NCI-H2171 (cell line): ENCODE measurements at regions not wholly inside any gene's neighbourhood (a gene's known extent, or its start where the extent isn't known, plus 50 kb on each side); places are given as distances from the start of the nearest gene placed in this dataset.

Experiments
- DNase-seq: peaks from one replicate; lab custom pipeline; 2025; lab: John Stamatoyannopoulos, UW

DNA sequence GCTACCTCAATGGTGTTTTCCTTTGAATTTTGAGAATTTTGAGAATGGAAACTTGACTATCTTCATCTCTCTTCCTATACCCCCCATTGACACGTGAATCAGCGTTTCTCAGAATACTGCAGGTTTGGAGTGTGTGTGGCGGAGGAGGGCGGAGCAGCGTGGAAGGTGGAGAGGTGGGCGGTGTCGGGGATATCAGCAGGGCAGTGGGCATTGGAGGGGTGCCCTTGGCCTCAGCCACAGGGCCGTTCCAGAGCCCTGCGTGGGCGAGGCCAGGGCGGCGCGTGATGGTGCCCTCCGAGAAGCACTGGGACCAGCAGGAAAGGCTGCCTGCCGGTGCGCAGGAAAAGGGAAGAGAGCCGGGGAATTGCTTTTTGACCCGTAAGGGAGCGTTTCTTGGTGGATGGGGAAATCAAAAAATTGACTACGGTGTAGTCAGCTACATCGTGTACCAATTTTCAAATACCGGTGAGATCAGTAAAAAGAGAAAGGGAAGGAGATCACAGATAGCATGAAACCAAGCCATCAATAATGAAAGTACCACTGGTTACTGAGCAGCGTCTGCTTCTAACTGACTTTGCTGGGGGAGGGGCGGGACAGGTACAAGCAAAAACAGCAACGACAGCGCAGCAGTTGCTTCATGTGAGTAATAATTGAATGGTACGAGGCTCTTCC lies 82.7 kb upstream of the DUSP22 start:
- no peak for DNase-seq

DNA sequence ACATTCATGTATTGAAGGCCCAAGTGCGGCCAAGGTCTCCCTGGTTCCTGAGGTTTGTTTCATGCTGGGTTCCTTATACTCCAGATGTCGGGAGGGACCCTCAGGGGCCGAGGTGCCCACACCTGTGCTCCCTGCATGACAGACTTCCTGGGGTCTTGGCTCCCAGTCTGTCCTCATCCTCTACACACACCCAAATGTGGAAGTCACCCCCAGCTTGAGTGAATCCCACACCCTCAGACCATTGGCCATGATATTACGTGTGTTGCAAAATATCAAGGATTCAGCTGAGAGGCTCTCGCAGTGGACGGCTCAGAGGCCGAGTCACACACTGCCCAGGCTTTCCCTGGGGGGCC lies 82.2 kb upstream of the DUSP22 start:
- no peak for DNase-seq

DNA sequence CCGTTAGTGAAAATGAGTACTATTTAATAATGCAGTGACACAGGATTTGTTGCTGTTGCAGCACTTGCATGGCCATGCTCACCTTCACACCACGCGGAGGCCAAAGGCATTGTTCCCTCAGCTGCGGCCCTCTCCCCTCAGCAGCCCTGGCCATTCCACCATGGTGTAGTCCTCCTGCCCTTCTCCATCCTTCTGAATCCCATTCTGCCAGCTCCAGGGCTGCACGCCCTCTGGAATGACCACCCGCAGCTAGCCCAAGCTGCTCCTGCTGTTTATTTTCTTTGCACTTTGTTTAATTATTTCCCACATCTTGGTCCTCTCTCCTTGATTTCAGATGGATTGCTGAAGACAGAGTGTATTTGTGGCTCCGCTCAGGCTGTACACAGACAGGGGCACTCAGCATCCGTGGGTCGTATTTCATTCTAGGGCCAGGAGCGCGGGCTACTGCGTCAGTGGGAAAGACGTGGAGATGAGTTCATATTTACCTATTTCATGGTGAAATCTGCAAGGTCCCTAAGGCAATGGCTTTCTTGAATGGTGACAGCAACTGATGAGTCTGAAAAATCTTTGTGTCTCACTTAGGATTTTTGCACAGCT lies 81.4 kb upstream of the DUSP22 start:
- no peak for DNase-seq

DNA sequence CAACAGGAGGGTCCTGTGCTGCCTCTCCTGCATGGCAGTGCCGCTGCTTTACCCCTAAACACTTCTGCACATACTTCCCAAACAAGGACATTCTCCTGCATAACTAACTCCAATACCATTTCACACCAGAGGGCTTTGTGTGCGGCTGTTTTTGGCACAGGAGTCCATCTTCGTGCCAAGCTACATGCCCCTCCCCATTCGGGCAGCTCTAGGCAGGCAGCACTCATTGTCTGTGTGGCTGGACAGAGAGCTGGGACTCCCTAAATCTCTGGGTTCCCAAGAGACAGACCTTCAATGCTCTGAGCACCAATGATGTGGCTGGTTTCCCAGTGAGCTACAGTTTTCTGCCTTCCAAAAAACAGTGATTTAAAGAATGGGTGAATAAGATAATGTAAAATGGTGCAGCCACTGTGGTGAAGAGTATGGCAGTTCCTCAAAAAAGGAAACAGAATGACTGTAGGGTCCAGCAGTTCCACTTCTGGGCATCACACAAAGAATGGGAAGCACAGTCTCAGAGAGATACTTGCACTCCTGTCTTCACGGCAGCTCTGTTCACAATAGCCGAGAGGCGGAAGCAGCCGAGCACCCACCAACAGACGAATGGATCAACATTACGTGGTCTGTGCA lies 80.3 kb upstream of the DUSP22 start:
- DNase-seq = no peak

DNA sequence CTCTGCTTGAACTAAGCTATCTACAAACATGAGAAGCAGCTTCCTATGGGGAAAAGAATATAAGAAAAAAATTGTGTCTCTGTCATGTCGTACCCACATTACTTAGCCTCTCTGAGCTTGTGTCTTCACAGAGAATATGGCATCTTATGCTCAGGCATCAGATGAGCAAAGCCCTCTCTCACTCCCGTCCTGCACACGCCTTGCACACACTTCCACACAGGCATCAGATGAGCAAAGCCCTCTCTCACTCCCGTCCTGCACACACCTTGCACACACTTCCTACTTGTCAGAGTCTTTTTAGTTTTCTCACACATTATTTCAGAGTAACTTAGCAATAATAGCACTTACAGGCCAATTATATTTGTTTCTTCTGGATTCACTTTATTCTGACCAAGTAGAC lies 79.0 kb upstream of the DUSP22 start:
- no peak for DNase-seq

DNA sequence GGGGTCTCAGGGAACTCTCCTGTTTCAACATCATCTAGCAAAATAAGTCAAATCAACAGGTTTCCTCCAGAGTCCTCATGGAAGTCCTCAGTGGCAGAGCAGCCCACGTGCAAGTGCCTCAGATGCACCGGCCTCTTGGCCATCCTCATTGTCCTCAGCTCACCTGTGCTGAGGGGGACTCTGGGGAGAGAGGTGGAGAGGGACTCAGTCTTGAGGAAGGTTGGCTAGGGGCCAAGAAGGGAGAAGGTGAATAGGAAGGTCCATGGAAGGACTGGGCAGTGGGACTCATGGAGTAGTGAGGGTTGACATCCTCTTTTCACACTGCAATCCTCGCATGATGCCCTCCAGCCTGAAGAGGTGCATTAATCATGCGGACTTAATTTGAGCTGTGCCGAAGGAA lies 77.9 kb upstream of the DUSP22 start:
- DNase-seq = no peak

DNA sequence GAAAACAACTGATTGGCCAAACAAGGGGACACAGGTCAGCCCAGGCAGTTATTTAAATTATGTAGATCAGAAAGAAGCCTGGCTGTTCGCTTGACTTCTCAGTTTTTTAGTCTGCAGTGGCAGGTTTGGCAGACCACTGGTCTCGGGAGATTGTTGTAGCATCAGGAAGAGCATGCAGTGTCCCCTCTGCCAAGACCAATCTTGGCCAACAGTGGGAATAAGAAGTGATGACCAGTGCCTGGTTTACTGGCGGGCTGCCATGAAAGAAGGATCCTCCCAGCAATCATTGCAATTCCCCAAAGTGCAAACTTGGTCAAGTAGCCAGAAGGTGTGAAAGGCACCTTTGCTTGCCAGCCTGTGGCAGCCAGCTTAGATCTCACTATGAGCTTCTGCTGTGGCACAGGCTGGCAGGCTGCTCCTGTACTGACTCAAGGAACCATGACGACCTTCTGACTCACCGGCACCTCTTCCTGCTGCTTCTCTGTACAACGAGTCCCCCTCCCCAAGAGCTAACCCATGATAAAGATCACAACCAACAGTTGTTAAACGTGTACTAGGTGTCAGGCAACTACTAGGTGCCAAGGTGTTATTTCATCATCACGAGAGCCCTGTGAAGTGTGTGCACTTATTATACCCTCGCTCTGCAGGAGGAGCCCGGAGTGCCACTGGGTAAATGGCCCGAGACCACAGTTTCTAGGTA lies 76.8 kb upstream of the DUSP22 start:
- DNase-seq = no peak

DNA sequence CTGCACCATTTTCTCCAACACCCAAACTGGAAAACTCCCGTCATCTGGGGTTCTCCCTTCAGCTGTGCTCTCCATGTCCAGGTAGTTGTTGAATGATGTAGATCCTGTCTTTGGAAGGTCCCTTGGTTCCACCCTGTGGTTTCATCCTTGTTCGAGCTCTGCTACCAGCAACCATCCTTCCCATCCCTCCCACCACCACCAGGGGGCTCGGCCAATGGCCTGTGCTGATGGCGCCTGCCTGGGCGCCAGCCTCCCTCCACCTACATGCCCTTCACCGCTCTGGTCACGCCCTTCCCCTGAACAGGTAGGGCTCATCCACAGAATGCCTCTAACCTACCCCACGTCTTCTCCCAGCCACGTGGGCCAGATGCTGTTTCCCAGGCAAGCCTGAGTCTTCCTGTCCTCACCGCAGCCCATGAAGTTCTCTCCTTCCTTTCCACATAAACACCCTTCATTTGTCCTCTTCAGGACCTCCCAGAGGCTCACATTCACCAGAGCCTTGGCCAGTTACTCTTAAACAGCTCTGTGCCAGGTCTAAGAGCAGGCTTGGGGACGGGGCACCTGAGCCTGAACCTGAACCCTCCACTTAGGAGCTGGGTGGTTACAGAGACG lies 75.1 kb upstream of the DUSP22 start:
- DNase-seq = no peak

DNA sequence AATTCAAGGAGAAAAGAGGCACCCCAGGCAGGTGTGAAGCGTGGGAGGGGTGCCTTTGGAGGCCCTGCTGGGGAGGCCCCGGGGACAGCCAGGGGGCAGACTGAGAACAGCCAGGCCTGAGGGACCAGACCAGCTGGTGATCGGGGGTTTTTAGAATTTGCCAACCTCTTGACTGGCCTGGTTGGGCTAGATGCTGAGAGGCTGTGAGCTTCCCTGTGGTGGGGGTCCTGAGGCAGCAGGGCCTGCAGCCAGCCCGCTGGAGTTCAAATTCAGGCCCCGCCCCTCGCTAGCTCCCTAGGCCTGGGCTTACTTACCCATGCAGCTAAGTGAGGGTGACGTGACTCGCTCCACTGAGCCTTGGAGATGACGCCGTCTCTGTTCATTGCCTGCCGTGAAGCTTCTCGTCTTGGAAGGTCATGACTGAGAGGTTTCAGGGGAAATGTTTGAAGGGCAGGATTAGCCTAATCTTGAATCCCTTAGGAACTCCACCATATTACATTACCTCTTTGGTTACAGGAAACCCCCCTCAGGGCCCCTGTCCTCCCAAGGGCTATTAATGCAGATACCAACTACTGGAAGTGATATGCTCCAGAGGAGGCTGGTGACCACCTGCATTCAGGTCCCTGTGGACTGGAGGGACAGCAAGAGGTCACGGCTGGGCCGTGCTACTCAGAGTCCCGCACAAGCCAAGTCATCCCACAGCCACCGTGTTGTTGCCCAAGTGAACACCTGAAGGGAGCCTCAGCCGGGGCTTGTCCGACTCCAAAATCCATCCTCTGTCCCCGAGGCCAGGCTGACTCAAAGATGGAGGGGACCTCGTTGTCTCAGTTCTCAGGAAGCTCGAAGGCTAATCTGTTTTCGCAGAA lies 73.9 kb upstream of the DUSP22 start:
- no peak for DNase-seq

DNA sequence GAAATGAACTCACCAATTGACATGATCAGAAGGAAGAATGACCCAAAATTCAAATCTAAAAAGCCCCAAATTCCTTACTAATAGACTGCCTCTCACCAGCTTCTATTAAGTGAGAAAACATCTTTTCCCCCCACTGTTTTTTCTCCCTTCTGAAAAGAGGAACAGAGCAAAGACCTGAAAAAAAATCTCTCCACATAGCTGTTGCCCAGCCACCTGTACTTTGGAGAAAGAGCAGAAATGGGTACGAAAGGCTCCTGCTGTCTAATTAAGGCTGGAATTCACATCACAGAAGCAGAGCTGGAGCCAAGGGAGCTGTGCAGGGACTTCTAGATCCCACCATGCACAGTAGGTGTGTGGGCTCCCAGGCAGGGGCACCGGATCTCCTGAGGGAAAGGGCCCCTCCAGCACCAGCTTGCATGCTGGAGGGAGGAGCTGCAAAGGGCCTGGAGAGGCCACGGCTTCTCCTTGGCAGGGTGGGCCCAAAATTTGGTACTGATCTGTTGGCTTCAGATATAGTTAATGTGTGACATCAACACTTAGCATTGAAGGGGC lies 73.2 kb upstream of the DUSP22 start:
- DNase-seq = no peak

DNA sequence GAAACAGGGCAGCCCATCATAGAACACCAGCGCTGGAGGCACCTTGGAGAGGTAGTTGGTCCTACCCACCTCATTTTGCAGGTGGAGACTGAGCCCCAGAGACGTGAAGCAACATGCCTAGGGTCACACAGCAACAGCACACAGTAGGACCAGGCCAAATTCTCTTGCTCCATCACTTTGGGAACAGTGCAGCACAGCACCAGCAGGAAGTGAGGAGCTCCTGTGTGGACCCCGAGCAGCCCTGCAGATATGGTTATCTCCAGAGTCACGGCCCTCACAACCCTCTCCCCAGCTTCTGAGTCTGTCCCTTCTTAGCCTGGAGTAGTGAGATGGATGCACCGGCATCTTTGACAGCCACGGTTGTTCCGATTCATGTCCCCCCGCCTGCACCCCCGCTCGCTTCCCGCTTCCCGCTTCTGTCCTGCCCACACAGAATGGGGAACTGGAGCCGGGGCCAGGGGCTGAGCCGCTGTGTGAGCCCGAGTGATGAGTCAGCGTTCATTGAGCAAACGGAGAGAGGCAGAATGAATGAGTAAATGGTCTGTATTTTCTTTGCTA lies 72.6 kb upstream of the DUSP22 start:
- no peak for DNase-seq

DNA sequence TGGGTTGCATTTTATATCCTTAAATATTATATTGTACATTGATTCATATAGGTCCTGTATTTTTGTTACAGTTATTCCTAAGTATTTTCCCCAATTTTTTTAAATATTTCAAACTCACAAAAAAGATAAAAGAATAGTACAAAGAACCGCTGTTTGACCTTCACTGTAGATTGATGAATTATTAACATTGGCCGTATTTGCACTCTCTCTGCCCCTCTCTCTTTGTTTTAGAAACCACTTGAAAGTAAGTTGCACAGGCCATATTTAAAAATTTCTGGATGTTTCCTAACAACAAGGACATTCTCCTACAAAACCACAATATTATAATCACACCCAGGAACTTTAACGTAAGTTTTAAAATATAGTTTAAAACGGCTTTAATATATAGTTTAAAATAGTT lies 72.0 kb upstream of the DUSP22 start:
- no peak for DNase-seq

DNA sequence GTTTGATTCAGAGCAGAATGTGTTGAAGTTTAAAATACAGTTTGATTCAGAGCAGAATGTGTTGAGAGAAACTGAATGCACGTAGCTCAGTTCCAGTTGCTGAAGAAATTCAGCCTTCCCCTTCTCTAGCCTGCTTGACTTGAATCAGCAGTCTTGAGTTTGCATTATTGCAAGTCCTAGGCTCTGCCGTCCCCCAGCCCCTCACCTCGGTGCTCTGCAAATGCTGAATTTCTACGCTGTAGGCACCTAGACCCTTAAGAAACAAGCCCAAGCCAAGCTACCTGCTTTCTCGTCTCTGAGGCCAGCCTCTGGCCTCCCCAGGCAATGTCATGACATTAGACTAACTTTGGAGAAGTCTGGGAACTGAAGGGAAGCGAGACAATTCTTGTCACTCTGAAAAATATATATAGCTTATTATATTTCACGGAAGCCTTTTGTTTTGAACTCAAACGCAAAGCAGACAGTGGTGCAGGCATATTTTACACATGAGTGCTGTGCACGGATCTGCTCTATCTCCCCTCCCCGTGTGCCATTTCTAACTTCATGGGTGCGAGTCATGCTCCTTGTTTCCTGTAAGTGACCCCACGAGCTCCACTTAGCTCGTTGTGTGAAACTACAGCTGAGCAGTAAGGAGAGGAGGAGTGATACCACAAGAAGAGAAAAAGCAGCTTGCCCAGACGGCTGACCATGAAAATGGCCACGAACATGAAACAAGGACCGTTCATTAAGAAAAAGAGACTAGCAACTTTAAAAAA lies 71.4 kb upstream of the DUSP22 start:
- no peak for DNase-seq

DNA sequence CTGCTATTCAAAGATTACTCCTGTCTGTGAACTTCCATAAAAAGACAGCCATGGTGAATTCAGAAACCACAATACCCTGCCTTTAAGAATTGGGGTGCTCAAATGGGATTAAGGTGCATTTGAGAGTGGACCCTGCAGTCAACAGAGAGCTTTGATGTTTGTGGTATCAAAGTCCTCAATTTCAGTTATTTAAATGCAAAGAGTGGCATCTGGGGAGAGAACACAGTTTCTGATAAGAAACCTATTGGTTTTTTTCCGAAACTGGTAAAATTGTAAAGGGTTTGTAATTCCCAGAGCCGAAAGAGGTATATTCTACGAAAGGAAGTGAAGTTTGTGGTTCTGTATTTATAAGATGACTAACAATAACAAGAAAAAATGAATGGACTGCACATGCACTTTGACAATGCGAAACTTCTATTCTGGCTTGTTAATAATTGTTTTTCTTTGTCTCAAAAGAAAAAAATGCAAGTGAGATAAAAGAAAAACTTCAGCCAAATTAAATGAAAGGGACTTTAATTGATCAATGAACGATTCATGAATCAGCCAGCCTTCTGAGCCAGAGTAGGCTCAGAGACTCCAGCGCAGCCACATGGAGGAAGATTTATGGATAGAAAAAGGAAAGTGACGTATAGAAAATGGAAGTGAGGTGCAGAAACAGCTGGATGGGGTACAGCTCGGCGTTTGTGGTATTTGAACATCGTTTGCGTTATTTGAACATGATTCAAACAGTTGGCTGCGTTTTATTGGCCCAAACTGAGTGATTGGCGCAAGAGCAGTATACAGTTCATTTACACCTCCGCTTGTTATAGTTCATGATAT lies 70.5 kb upstream of the DUSP22 start:
- no peak for DNase-seq

DNA sequence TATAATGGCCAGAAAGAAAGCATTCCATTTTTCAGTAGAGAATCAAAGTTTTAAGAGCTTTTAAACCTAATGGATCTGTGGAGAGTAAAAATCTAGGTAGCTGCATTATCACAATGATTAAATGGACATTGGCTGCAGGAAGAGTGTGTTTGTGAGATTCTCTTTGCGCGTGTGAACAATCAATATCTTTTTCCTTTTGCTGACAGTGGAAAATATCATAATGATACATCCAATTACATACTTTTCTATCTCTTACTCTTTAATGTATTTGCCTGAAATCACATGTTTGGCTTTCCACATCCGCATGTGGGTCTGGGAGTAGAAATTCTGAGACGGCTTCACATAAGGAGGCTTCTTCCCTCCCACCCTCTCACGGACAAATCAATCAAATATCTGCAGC lies 69.8 kb upstream of the DUSP22 start:
- no peak for DNase-seq

DNA sequence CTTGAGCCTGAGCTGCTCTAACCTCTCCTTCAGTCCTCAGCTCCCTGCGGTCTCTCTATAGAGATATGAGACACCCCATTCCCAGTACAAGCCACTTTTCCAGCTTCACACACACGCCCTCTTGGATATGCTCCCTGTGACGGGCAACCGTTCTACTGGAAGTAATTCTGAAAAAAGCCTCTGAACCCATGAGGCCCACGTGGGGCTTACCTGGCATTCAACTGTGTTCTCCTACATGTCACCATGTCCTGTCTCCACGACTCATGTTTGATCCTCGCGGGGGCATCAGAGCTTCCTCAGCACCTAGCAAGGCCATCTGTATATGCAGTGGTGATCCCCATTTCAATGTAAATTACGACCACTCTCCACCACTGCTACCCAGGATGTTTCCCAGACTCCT lies 69.2 kb upstream of the DUSP22 start:
- DNase-seq = no peak

DNA sequence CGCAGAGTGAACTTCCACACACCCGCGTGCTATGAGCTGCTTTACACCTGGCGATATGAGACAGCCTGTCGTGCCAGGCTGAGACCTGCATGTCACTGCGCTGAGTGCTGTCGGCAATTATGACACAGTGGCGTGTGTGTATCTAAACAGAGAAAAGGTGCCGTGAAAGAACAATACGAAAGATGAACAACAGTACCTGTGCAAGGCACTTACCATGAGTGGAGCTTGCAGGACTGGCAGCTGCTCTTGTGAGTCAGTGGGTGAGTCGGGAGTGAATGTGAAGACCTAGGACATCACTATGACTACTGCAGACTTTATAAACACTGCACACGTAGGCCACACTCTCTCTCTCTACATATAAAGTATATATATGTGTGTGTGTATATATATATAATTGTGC lies 68.5 kb upstream of the DUSP22 start:
- no peak for DNase-seq

DNA sequence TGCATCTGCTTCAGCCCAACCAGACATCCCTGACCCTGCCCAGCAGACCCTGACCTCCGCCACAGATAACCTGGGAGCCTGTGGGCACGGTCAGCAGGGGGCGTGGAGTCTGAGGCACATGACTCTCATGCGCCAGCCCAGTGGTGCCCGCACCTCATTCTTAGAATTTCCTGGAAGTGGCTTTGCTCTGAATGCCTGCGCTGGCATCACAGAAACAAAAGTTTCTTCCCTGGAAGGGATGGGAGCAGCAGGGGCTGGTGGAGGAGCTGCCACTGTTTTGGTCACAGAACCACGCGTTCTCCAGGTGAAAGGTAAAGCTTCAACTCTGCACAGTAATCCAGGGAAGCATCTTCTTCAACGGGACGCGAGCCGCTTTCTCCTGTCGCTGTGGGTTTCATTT lies 67.9 kb upstream of the DUSP22 start:
- no peak for DNase-seq

DNA sequence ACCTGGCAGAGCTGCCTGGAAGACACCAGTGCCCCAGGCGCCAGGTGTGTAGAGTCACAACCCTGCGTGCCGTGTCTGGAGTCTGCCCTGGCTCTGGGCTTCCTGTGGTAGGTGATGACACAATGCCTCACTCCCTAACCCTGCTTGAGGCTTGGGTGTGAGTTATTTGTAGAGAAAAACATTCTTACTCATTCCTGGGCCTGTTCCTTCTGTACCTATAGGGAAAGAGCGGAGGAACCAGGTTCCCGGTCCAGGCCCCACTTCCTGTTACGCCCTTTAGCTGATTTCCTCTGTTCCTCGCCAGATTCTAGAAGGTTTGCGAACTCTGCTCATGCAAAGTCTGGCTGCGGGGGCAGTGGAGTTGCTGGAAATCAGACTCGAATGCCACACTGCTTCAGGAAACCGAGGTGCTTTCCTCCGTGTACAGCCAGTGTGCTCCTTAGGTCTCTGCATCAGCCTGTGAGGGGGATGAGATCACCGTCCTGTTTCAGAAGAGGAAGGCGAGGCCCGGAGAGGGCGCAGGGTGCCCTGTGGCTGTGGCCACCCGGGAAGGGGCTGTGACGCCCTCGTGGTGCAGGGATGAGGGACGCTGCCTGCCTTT lies 67.1 kb upstream of the DUSP22 start:
- DNase-seq = no peak
